CD14-positive monocyte (primary cell): ENCODE measurements at regions not wholly inside any gene's neighbourhood (a gene's known extent, or its start where the extent isn't known, plus 50 kb on each side); places are given as distances from the start of the nearest gene placed in this dataset.

Experiments used
- DNase-seq, 3 donors: peaks; one replicate each; pipeline ENCODE4 v3.0.0-alpha.2; 2011 to 2022
- H2AFZ ChIP-seq: 2 replicates; pipeline ENCODE4 v1.6.0; 2012; ENCODE audit warnings: mild to moderate bottlenecking, low read depth, low read length, inconsistent platforms; ENCODE audit not compliant: insufficient read depth, poor library complexity, severe bottlenecking
- H3K27ac ChIP-seq, 2 donors: 1 replicate in 1 of 2; 2 replicates in 1 of 2; pipeline ENCODE4 v1.5.1; 2012 to 2013; ENCODE audit warnings: low read length in 2 of 2, control low read depth in 1 of 2, inconsistent platforms in 1 of 2, low read depth in 1 of 2, mild to moderate bottlenecking in 1 of 2
- H3K27me3 ChIP-seq, 2 donors: one replicate each; pipeline versions ENCODE4 v1.6.0 to v1.6.1; 2011 to 2013; ENCODE audit warnings: low read length in 2 of 2; ENCODE audit not compliant: control insufficient read depth in 2 of 2, insufficient read depth in 2 of 2
- H3K36me3 ChIP-seq, 2 donors: replicated peaks in 1 of 2; 1 replicate in 1 of 2; 2 replicates in 1 of 2; pipeline versions ENCODE4 v1.5.1 to v1.6.1; 2012 to 2013; ENCODE audit warnings: low read length in 2 of 2, control low read depth in 1 of 2, inconsistent platforms in 1 of 2, mild to moderate bottlenecking in 1 of 2; ENCODE audit not compliant: insufficient read depth in 2 of 2, control insufficient read depth in 1 of 2
- H3K4me1 ChIP-seq, 2 donors: 1 replicate in 1 of 2; 2 replicates in 1 of 2; pipeline versions ENCODE4 v1.5.1 to v1.6.1; 2012 to 2013; ENCODE audit warnings: low read length in 2 of 2, control low read depth in 1 of 2, inconsistent platforms in 1 of 2, mild to moderate bottlenecking in 1 of 2, moderate library complexity in 1 of 2; ENCODE audit not compliant: insufficient read depth in 2 of 2, control insufficient read depth in 1 of 2
- H3K4me2 ChIP-seq: replicated peaks from 2 replicates; pipeline ENCODE3; 2012; ENCODE audit warnings: low read length, moderate library complexity, mild to moderate bottlenecking; ENCODE audit not compliant: poor library complexity, severe bottlenecking; ENCODE audit errors: extremely low read depth
- H3K4me3 ChIP-seq, 3 experiments: fragments of 200-600 bp in 1 of 3; sonication (generic) in 1 of 3; replicated peaks in 1 of 3; 1 replicate in 2 of 3; 2 replicates in 1 of 3; pipeline ENCODE4 v1.5.1; 2011 to 2013; ENCODE audit warnings: low read length in 3 of 3, mild to moderate bottlenecking in 3 of 3, control low read depth in 2 of 3, low read depth in 2 of 3, inconsistent platforms in 1 of 3, moderate library complexity in 1 of 3
- H3K79me2 ChIP-seq: 2 replicates; pipeline ENCODE4 v1.6.0; 2012; ENCODE audit warnings: mild to moderate bottlenecking, control low read depth, inconsistent platforms, low read length, moderate library complexity; ENCODE audit not compliant: insufficient read depth
- H3K9ac ChIP-seq: 2 replicates; pipeline ENCODE4 v1.6.0; 2017; ENCODE audit warnings: low read length, mild to moderate bottlenecking; ENCODE audit not compliant: insufficient read depth, poor library complexity, severe bottlenecking
- H3K9me3 ChIP-seq, 2 donors: replicated peaks in 1 of 2; 1 replicate in 1 of 2; 2 replicates in 1 of 2; pipeline versions ENCODE4 v1.5.1 to v1.6.1; 2012 to 2013; ENCODE audit warnings: low read length in 2 of 2, control low read depth in 1 of 2; ENCODE audit not compliant: control insufficient read depth in 1 of 2, insufficient read depth in 1 of 2
- H4K20me1 ChIP-seq: 2 replicates; pipeline ENCODE4 v1.6.0; 2012; ENCODE audit warnings: mild to moderate bottlenecking, low read length, control low read depth, moderate library complexity; ENCODE audit not compliant: insufficient read depth
- H3K27ac Mint-ChIP-seq, 7 donors: one replicate each; pipeline ENCODE4 v1.8.0; 2020; ENCODE audit warnings: mild to moderate bottlenecking in 7 of 7, mixed read lengths in 7 of 7, moderate library complexity in 6 of 7, inconsistent platforms in 2 of 7
- H3K27me3 Mint-ChIP-seq, 3 donors: one replicate each; pipeline ENCODE4 v1.8.0; 2021 to 2022; ENCODE audit warnings: low read depth in 3 of 3, mild to moderate bottlenecking in 3 of 3, mixed read lengths in 3 of 3, moderate library complexity in 3 of 3, inconsistent platforms in 1 of 3
- H3K36me3 Mint-ChIP-seq, 2 donors: one replicate each; pipeline ENCODE4 v1.8.0; 2020; ENCODE audit warnings: mixed read lengths in 2 of 2, inconsistent platforms in 1 of 2, mild to moderate bottlenecking in 1 of 2
- H3K4me1 Mint-ChIP-seq: one replicate; pipeline ENCODE4 v1.8.0; 2020; ENCODE audit warnings: mild to moderate bottlenecking, mixed read lengths
- H3K4me3 Mint-ChIP-seq, 2 donors: one replicate each; pipeline ENCODE4 v1.8.0; 2020; ENCODE audit warnings: mild to moderate bottlenecking in 2 of 2, mixed read lengths in 2 of 2, moderate library complexity in 1 of 2
- H3K9me3 Mint-ChIP-seq, 7 donors: one replicate each; pipeline ENCODE4 v1.8.0; 2020 to 2022; ENCODE audit warnings: mixed read lengths in 7 of 7, mild to moderate bottlenecking in 6 of 7, moderate library complexity in 6 of 7, inconsistent platforms in 2 of 7
- CTCF ChIP-seq: fragments of 200-600 bp; IDR thresholded peaks from one replicate; pipeline ENCODE4 v1.8.0; 2022; ENCODE audit warnings: antibody characterized with exemption, mild to moderate bottlenecking
- whole genome bisulfite sequencing: methylation state at CpG from one replicate; pipeline ENCODE4 v1.1.5; 2013; ENCODE audit warnings: missing lambda C conversion rate; ENCODE audit not compliant: insufficient coverage; 5-methylcytosine and 5-hydroxymethylcytosine counted together
- intact Hi-C, 2 donors: fragments of 100-400 bp; cut with micrococcal nuclease; formaldehyde crosslinking; loops; one replicate each; pipeline versions ENCODE4 v1.15.0 to v1.15.1; 2023

- no peaks in the 10 kb centered on the region for H3K4me1 ChIP-seq
- WGBS, result 100% methylated on average over 3 of the region's 3 CpGs
- no peaks in the 10 kb centered on the region for H3K27me3 ChIP-seq
- H4K20me1 ChIP-seq, result no peaks in the 10 kb centered on the region
- H3K4me2 ChIP-seq, result no peak overlapping the region
- no peaks in the 10 kb centered on the region for H3K36me3 ChIP-seq
- DNase-seq, result no peak
- Mint-ChIP-seq H3K36me3 (no peaks in the 10 kb centered on the region), H3K4me3 (no peak overlapping the region), H3K4me1 (no peaks in the 10 kb centered on the region), H3K9me3 (peaks cover 0 to 2% (median 0%) of the 10 kb centered on the region in 7 donors), H3K27me3 (peaks cover 0 to 2% (median 0%) of the 10 kb centered on the region in 3 donors), H3K27ac (no peak overlapping the region)
- H3K9me3 ChIP-seq, result no peaks in the 10 kb centered on the region
- H3K27ac ChIP-seq, result no peak overlapping the region
- no peaks in the 10 kb centered on the region for H3K79me2 ChIP-seq
- TF ChIP-seq CTCF, result no peak
- H3K9ac ChIP-seq, result no peak overlapping the region
- H2AFZ ChIP-seq, result no peak overlapping the region
- no peak overlapping the region for H3K4me3 ChIP-seq
- intact Hi-C loops, result no loop called here
Measured at GRCh38 chr6:135797361-135797760, 54.1 kb upstream of the PDE7B start.

GRCh38 chr6:135798751-135799515 is 52.6 kb upstream of the PDE7B start:
- H3K4me3 ChIP-seq, result no peak overlapping the region
- H3K27ac Mint-ChIP-seq, result peak overlapping the region in 1 of 7 donors; percentile 38
- H3K27me3 Mint-ChIP-seq, result peaks cover 0 to 2% (median 0%) of the 10 kb centered on the region in 3 donors
- no peak for TF ChIP-seq CTCF
- no peaks in the 10 kb centered on the region for H3K4me1 Mint-ChIP-seq
- H3K27me3 ChIP-seq, result no peaks in the 10 kb centered on the region
- H3K9me3 ChIP-seq, result no peaks in the 10 kb centered on the region
- no peak for DNase-seq
- no peak overlapping the region for H3K27ac ChIP-seq
- intact Hi-C loops, result no loop called here
- WGBS, result 97% methylated on average over 3 of the region's 4 CpGs
- H3K4me3 Mint-ChIP-seq, result no peak overlapping the region
- no peaks in the 10 kb centered on the region for H3K36me3 Mint-ChIP-seq
- H2AFZ ChIP-seq, result no peak overlapping the region
- no peak overlapping the region for H3K9ac ChIP-seq
- H3K4me2 ChIP-seq, result no peak overlapping the region
- H3K4me1 ChIP-seq, result no peaks in the 10 kb centered on the region
- no peaks in the 10 kb centered on the region for H3K79me2 ChIP-seq
- H4K20me1 ChIP-seq, result no peaks in the 10 kb centered on the region
- H3K36me3 ChIP-seq, result no peaks in the 10 kb centered on the region
- peaks cover 0 to 3% (median 0%) of the 10 kb centered on the region in 7 donors for H3K9me3 Mint-ChIP-seq
